Lower leg skin (tissue), 4 donors: ENCODE measurements at regions not wholly inside any gene's neighbourhood (a gene's known extent, or its start where the extent isn't known, plus 50 kb on each side); places are given as distances from the start of the nearest gene placed in this dataset.

ENCODE experiments used
- DNase-seq, 2 donors: peaks; one replicate each; pipeline ENCODE4 v3.0.0-alpha.2; 2019; ENCODE audit warnings: low spot score in 2 of 2
- H3K4me3 ChIP-seq: fragments of 200-600 bp; sonication (generic); 2 replicates; pipeline ENCODE4 v1.5.1; 2017; ENCODE audit warnings: mild to moderate bottlenecking, low read depth; ENCODE audit not compliant: poor library complexity, severe bottlenecking
- POLR2A ChIP-seq, 2 donors: fragments of 450-650 bp; IDR thresholded peaks; one replicate each; pipeline ENCODE4 v1.6.1; 2016 to 2017; ENCODE audit warnings: antibody characterized with exemption in 2 of 2, mild to moderate bottlenecking in 1 of 2, moderate library complexity in 1 of 2
- WGBS, 2 donors: methylation state at CpG; one replicate each; pipeline ENCODE4 v1.1.5; 2018; 5-methylcytosine and 5-hydroxymethylcytosine counted together
- intact Hi-C: fragments of 100-400 bp; cut with DNase I; formaldehyde crosslinking; loops from one replicate; pipeline ENCODE4 v1.15.0; 2023; ENCODE audit warnings: low total_unique reads
- TF ChIP-seq, protein P1 (sequence below), 3 donors: fragments of 450-650 bp; IDR thresholded peaks; one replicate each; pipeline ENCODE4 v1.5.1; 2016; ENCODE audit warnings: antibody characterized with exemption in 3 of 3, mild to moderate bottlenecking in 3 of 3, moderate library complexity in 2 of 3

- WGBS, 2 donors = 88 to 90% methylated on average over 3 of the region's 3 CpGs
- TF ChIP-seq POLR2A (IDR thresholded peaks at IDR 0.05) = no peak
- TF ChIP-seq, protein P1, sequence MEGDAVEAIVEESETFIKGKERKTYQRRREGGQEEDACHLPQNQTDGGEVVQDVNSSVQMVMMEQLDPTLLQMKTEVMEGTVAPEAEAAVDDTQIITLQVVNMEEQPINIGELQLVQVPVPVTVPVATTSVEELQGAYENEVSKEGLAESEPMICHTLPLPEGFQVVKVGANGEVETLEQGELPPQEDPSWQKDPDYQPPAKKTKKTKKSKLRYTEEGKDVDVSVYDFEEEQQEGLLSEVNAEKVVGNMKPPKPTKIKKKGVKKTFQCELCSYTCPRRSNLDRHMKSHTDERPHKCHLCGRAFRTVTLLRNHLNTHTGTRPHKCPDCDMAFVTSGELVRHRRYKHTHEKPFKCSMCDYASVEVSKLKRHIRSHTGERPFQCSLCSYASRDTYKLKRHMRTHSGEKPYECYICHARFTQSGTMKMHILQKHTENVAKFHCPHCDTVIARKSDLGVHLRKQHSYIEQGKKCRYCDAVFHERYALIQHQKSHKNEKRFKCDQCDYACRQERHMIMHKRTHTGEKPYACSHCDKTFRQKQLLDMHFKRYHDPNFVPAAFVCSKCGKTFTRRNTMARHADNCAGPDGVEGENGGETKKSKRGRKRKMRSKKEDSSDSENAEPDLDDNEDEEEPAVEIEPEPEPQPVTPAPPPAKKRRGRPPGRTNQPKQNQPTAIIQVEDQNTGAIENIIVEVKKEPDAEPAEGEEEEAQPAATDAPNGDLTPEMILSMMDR (IDR thresholded peaks at IDR 0.05) = no peak
- intact Hi-C loops = no loop called here
- no peak for DNase-seq
- no peak overlapping the region for H3K4me3 ChIP-seq
Observed at GRCh38 chr5:92795633-92796032, 785.4 kb downstream of the NR2F1-AS1 start.

GRCh38 chr5:92780057-92780456 is 801.0 kb downstream of the NR2F1-AS1 start:
- TF ChIP-seq POLR2A (IDR thresholded peaks at IDR 0.05) = no peak
- TF ChIP-seq, protein P1 (IDR thresholded peaks at IDR 0.05) = no peak
- WGBS, 2 donors = 51 to 56% methylated on average over 4 of the region's 4 CpGs
- no peak overlapping the region for H3K4me3 ChIP-seq
- intact Hi-C loops = no loop called here
- DNase-seq = no peak

DNA sequence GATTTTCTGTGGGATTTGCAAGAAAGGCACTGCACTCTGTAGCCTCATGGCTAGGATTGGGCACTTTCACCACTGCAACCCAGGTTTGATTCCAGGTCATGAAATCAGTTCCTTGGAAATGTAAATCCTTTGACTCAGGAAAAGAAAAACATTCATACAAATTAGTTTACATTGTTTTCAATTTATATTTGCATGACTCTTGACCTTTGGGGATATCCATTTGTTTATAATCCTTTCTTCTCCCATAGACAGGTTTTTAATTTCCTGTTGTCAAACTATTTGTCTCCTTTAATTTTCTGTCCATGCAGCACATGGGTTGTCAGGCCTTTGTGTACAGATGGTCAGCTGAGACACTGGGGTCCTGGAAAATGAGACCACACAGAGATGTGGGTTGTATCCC is 801.5 kb downstream of the NR2F1-AS1 start:
- intact Hi-C loops = no loop called here
- no peak for TF ChIP-seq POLR2A (IDR thresholded peaks at IDR 0.05)
- TF ChIP-seq, protein P1 (IDR thresholded peaks at IDR 0.05) = no peak
- no peak for DNase-seq
- H3K4me3 ChIP-seq = no peak overlapping the region

- 94 to 96% methylated on average over 3 of the region's 3 CpGs for WGBS, 2 donors
- DNase-seq = no peak
- no peak for TF ChIP-seq POLR2A (IDR thresholded peaks at IDR 0.05)
- TF ChIP-seq, protein P1 (IDR thresholded peaks at IDR 0.05) = no peak
- intact Hi-C loops = no loop called here
- H3K4me3 ChIP-seq = no peak overlapping the region
Observed at GRCh38 chr5:92778261-92778660, 802.8 kb downstream of the NR2F1-AS1 start.

DNA sequence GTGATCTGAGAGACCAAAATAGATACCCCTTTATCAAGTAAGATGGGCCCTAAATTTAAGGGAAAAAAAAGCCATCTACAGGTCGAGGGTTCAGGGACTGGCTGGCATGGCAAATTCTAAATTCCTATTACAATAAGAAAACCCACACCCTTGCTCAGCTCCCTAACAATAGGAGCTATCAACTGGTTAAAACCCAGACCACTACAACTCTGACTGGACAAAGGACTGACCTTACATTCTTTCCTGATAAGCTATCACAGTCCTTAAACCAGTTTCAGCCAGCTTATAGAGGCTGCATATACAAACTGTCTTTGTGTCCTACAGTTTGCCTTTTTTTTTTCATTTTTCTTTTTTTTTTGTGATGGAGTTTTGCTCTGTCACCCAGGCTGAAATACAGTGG is 803.6 kb downstream of the NR2F1-AS1 start:
- intact Hi-C loops = no loop called here
- no peak for DNase-seq
- WGBS, 2 donors = 47 to 68% methylated on average over 1 of the region's 1 CpG
- TF ChIP-seq POLR2A (IDR thresholded peaks at IDR 0.05) = no peak
- TF ChIP-seq, protein P1 (IDR thresholded peaks at IDR 0.05) = no peak
- no peak overlapping the region for H3K4me3 ChIP-seq
